Neural progenitor cell (in vitro differentiated cells): ENCODE measurements at regions not wholly inside any gene's neighbourhood (a gene's known extent, or its start where the extent isn't known, plus 50 kb on each side); places are given as distances from the start of the nearest gene placed in this dataset.

Source experiments
- DNase-seq: peaks from one replicate; pipeline ENCODE4 v3.0.0-alpha.2; 2016; ENCODE audit warnings: low spot score
- H2AFZ ChIP-seq: fragments of 200-600 bp; sonication (generic); replicated peaks from 2 replicates; pipeline ENCODE4 v1.6.1; 2016; ENCODE audit warnings: antibody characterized with exemption
- H3F3A ChIP-seq: fragments of 200-600 bp; sonication (generic); 2 replicates; pipeline ENCODE4 v1.6.1; 2016; ENCODE audit warnings: antibody characterized with exemption, low read depth
- H3K27ac ChIP-seq: fragments of 200-600 bp; sonication (generic); 2 replicates; pipeline ENCODE4 v1.5.1; 2016; ENCODE audit warnings: mild to moderate bottlenecking
- H3K27me3 ChIP-seq: fragments of 200-600 bp; sonication (generic); 2 replicates; pipeline ENCODE4 v1.6.1; 2016; ENCODE audit warnings: mild to moderate bottlenecking, moderate library complexity
- H3K36me3 ChIP-seq: fragments of 200-600 bp; sonication (generic); 2 replicates; pipeline ENCODE4 v1.5.1; 2016
- H3K4me1 ChIP-seq: fragments of 200-600 bp; sonication (generic); 2 replicates; pipeline ENCODE4 v1.6.1; 2016; ENCODE audit warnings: mixed run types
- H3K4me2 ChIP-seq: fragments of 200-600 bp; sonication (generic); 2 replicates; pipeline ENCODE4 v1.6.1; 2016
- H3K4me3 ChIP-seq: fragments of 200-600 bp; sonication (generic); 2 replicates; pipeline ENCODE4 v1.5.1; 2016
- H3K79me2 ChIP-seq: fragments of 200-600 bp; sonication (generic); 2 replicates; pipeline ENCODE4 v1.6.1; 2016; ENCODE audit warnings: low read depth
- H3K9ac ChIP-seq: fragments of 200-600 bp; sonication (generic); 2 replicates; pipeline ENCODE4 v1.6.1; 2016
- H3K9me3 ChIP-seq: fragments of 200-600 bp; sonication (generic); 2 replicates; pipeline ENCODE4 v1.5.1; 2016; ENCODE audit warnings: low read depth
- H4K20me1 ChIP-seq: fragments of 200-600 bp; sonication (generic); 2 replicates; pipeline ENCODE4 v1.6.1; 2016; ENCODE audit warnings: low read depth
- H3K27ac Mint-ChIP-seq: 3 replicates; pipeline ENCODE4 v1.8.0; 2021; ENCODE audit warnings: mixed read lengths
- H3K27me3 Mint-ChIP-seq: 2 replicates; pipeline ENCODE4 v1.8.0; 2022; ENCODE audit warnings: low read depth, mild to moderate bottlenecking, inconsistent platforms, moderate library complexity, mixed read lengths; ENCODE audit not compliant: insufficient read depth
- H3K36me3 Mint-ChIP-seq: 3 replicates; pipeline ENCODE4 v1.8.0; 2021; ENCODE audit warnings: mixed read lengths
- H3K4me1 Mint-ChIP-seq: 3 replicates; pipeline ENCODE4 v1.8.0; 2021; ENCODE audit warnings: mixed read lengths
- H3K4me3 Mint-ChIP-seq: 3 replicates; pipeline ENCODE4 v1.8.0; 2021; ENCODE audit warnings: mild to moderate bottlenecking, moderate library complexity, mixed read lengths
- H3K9me3 Mint-ChIP-seq: 3 replicates; pipeline ENCODE4 v1.8.0; 2020; ENCODE audit warnings: mixed read lengths
- EZH2phosphoT487 ChIP-seq: fragments of 200-600 bp; sonication (generic); IDR thresholded peaks from 2 replicates; pipeline ENCODE4 v1.6.1; 2017; ENCODE audit warnings: antibody characterized with exemption

GRCh38 chr10:17504547-17505245 is 50.3 kb upstream of the ST8SIA6 start:
- Mint-ChIP-seq H3K9me3 (no peaks in the 10 kb centered on the region), H3K27me3 (peaks cover 1% of the 10 kb centered on the region), H3K27ac (no peak overlapping the region), H3K4me3 (no peak overlapping the region), H3K36me3 (no peaks in the 10 kb centered on the region), H3K4me1 (no peaks in the 10 kb centered on the region)
- no peak overlapping the region for H2AFZ ChIP-seq
- no peak for TF ChIP-seq EZH2phosphoT487
- H3K27me3 ChIP-seq, result no peaks in the 10 kb centered on the region
- H3K36me3 ChIP-seq, result no peaks in the 10 kb centered on the region
- H3K4me1 ChIP-seq, result no peaks in the 10 kb centered on the region
- H3K4me2 ChIP-seq, result no peak overlapping the region
- H3K9me3 ChIP-seq, result no peaks in the 10 kb centered on the region
- H3K4me3 ChIP-seq, result no peak overlapping the region
- no peak for DNase-seq
- H4K20me1 ChIP-seq, result no peaks in the 10 kb centered on the region
- no peak overlapping the region for H3K9ac ChIP-seq
- no peak overlapping the region for H3K27ac ChIP-seq
- H3F3A ChIP-seq, result no peaks in the 10 kb centered on the region
- no peaks in the 10 kb centered on the region for H3K79me2 ChIP-seq
